Activated CD4-positive, alpha-beta T cell treated with anti-CD3 and anti-CD28 coated beads, Interleukin-2, amount 50 U/mL, for 1 hour (primary cell): ENCODE measurements at regions not wholly inside any gene's neighbourhood (a gene's known extent, or its start where the extent isn't known, plus 50 kb on each side); places are given as distances from the start of the nearest gene placed in this dataset.

Experiments
- DNase-seq: peaks from one replicate; pipeline ENCODE4 v3.0.0-alpha.2; 2020

DNA sequence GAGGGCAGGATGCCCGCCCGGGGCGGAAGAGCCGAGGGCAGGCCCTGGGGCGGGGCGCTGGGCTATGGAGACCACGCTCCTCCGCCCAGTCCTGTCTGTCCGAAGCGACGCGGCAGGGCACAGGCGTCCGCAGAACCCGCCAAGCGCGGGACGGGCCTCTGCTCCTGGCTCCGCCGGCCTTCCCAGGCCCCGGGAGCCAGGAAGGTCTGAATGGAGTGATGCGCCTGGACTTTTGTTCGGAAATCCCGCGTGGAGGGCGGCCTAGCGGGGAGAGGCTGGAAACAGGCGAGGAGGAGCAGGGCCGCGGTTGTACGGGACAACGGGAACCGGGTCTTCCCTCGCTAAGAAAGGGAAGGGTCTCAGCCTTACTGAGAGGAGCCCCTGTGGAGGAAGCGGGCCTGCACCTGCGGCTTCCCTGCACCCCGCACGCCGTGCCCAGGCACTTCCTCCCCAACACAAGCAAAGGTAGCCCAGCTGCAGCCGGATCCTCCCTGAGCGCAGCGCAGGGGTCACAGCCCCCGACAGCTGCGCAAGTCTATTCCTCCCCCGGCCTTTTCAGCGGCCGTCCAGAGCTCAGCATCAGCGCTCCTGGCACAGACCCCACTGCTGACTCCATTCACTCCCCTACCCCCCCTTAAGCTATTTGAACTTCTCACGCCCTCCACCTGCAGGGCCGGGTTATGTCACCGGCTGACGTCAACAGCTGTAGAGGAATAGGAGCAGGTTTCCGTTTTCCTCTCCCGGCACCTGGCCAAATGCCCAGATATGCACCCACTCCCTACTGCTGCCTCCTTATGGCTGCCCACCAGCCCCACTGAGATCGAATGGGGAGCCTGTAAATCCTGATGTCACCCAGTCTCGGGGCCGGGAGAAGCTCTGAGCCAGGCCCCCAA, 143.2 kb upstream of the RET start:
- DNase-seq = no peak

DNA sequence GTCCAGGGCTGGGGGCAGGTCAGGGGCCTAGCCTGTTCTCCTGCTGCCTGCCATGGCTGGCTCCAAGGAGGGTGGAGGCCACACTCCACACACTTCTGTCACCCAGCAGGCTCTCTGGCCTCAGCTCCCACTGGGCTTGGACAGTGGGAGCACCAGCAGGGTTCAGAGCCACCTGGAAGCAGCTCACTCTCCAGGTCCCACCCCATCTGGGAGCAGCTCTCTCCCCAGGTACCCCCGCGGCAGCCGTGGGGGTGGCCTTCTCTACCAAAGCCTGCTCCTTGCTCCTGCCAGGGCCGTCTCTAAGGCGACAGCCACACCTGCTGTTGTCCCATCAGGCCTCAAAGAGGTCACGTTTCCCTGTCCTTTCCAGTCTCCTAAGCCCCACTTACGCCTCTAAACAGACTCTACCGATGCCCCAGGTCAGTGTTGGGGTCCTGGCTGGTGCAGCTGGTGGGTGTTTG, 142.5 kb upstream of the RET start:
- DNase-seq = no peak

DNA sequence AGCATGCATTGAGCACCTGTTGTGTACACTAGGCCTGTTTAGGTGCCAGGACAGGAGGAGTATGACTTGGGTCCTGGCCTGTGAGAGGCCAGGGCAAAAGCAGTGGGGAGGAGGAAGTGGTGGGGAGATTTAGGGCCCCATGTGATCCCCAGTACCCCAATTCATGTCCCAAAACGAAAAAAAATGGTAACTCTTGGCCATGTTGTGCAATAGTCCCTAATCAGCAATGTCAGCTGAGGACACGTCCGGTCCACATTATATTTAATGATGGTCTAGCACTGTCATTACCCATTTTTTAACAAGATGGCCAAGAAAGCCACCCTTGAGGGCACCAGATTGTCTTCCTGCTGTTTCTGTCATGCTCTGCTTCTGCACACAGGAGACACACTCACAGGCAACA, 142.0 kb upstream of the RET start:
- no peak for DNase-seq

GRCh38 chr10:42935466-42935865, 141.4 kb upstream of the RET start:
- DNase-seq = no peak

DNA sequence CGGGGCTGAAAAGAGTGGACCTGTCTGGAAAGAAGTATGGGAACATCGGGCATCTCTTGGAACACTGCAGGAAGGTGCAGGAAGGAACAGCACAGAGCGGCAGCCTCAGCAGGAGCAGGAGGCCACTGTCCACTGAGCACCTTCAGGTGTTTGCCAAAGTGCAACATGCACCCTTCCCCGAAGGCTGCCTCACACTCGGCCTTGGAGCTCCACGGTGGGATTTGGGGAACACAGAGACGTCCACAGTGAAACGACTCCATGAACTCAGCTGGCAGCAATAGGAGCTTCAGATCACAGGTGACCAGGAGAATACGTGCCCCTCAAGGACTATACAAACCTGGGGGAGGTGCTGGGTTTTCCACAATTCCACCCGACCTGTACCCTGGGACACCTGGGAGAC, 140.3 kb upstream of the RET start:
- DNase-seq = no peak

GRCh38 chr10:42937048-42937447, 139.8 kb upstream of the RET start:
- DNase-seq = no peak

DNA sequence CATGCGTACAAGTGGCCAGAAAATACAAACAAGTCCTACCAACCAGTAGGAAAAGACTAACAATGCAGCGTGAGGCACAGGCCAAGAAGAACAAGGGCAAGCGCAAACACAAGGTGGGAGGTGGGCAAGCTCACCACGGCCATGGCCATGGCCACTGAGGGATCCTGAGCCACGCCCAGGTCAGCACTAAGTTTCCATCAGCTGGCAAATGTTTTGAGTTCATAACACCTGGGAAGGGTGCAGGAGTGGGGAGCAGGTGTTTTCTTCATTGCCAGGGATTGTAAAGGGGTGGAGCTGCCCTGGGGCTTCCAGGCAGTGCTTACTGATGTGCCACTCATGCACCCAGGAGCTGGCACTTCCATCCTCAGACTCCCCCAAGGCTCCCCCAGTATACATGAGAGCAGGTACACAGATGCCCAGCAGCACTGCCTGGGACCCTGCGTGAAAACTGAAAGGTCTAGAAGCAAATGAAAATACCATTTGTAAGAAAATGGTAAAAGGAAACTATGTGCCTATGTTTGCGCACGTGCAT, 139.2 kb upstream of the RET start:
- no peak for DNase-seq

DNA sequence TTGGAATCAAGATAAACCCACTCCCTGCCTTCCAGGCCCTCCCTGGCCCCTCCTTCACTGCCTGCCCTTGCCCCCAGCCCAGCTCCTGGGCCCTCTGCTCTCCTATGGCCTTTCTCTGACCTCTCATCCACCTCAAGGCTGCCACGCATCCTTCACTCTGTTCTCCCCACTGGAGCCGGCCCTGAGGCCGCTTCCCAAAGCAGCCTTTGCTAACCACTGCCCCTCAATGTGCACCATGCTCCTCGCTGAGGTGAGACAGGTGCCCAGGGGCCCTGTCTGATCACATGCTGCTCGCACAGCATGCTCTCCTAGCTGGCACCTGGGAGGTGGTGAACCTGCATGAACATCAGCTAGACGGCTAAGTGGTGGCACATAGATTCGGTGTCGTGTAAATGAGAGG, 138.5 kb upstream of the RET start:
- DNase-seq = no peak

GRCh38 chr10:42939237-42939636, 137.6 kb upstream of the RET start:
- no peak for DNase-seq

- DNase-seq = no peak
These were observed 137.0 kb upstream of the RET start for GRCh38 chr10:42939685-42940366.

- DNase-seq = no peak
These were observed 136.2 kb upstream of the RET start for GRCh38 chr10:42940487-42941294.

DNA sequence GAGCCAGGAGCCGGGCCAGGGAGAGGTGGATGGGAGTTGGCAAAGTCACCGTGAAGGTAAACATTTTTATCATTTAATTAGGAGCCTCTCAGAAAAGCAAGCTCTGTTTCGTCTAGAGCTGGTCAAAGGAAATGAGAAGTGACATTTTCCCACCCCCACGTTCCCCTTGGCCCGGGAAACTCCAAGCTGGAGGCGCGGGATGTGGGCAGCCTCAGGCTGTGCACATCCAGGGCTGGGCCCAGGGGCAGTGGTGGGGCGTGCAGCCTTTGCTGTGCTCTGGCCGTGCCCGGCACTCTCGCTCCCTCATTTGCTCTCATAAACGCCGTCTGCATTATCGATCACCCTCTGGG, 135.6 kb upstream of the RET start:
- no peak for DNase-seq

DNA sequence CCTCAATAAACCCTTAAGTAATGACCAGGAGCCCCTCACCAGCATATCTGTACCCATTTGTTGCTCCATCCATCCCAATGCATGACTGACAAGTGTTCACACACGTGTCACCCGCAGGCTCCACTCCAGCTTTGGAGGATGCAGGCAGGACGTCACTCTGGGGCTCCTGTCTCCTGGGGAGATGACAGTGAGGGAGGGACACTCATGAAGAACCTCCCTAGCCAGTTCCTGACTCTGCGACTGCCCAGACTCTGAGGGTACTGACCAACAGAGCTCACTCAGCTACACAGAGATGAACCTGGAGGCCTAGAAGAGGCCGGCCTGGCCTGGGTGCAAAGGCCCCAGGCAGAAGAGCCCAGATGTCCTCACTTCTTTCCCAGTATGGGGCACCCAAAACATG, 135.1 kb upstream of the RET start:
- DNase-seq = no peak

- no peak for DNase-seq
These were observed 134.5 kb upstream of the RET start for GRCh38 chr10:42942279-42942950.

DNA sequence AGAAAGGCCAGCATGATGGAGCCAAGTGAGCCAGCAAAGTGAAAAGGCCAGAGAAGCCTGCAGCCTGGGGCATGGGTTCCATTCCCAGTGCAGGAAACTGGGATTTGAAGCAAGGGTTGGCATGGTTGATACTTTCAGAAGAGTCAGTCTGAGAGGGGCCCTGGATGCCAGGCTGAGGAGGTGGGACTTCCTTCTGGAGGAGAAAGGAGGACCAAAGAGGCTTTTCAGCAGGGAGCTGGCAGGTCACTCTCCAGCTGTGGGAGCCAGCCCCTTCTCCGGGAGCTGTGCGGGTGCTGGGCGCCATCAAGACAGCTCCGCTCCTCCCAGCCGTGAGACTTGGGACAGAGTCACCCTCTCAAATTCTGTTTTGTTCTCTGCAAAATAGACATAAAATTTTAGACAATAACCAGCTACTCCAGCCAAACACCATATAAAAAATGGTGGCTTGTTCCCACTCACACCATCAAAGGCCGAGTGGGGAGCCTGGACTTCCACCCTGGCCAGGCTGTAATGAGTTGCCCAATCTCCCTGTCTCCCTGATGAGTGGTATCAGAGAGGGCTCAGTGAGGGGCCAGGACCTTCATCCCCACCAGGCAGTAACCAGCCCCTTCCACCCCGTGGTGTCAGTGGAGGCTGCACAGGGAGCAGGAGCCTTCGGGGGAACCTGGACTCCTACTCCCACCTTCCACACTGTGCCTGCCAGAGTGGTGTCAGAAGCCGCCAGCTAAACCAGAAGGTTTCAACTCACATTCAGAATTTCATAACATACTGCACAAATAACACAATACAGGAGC, 133.6 kb upstream of the RET start:
- DNase-seq = no peak

DNA sequence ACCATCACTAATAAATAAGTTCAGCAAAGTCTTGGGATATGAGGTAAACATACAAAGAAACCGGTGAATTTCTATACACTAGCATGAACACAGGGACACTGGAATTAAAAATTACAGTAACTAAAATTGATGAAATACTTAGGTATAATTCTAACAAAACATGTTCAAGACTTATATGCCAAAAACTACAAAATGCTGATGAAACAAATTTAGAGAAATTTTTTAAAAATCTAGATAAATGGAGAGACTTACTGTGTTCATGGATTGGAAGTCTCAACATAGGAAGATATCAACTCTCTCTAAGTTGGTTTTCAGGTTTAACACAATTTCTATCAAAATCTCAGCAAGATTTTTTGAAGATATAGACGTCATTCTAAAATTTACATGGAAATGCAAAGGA, 128.8 kb upstream of the RET start:
- no peak for DNase-seq

DNA sequence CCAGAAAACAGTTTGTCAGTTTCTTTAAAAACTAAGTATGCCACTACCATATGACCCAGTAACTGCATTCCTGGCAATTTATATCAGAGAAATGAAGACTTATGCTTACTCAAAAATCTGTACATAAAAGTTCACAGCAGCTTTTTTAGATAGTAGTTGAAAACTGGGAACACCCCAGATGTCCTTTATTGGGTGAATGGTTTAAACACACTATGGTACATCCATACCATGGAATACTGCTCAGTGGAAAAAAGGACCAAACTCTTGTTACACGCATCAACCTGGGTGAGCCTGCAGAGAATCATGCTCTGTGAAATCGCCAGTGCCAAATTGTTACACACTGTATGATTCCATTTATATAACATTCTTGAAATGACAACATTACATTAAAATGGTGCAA, 127.6 kb upstream of the RET start:
- DNase-seq = no peak

DNA sequence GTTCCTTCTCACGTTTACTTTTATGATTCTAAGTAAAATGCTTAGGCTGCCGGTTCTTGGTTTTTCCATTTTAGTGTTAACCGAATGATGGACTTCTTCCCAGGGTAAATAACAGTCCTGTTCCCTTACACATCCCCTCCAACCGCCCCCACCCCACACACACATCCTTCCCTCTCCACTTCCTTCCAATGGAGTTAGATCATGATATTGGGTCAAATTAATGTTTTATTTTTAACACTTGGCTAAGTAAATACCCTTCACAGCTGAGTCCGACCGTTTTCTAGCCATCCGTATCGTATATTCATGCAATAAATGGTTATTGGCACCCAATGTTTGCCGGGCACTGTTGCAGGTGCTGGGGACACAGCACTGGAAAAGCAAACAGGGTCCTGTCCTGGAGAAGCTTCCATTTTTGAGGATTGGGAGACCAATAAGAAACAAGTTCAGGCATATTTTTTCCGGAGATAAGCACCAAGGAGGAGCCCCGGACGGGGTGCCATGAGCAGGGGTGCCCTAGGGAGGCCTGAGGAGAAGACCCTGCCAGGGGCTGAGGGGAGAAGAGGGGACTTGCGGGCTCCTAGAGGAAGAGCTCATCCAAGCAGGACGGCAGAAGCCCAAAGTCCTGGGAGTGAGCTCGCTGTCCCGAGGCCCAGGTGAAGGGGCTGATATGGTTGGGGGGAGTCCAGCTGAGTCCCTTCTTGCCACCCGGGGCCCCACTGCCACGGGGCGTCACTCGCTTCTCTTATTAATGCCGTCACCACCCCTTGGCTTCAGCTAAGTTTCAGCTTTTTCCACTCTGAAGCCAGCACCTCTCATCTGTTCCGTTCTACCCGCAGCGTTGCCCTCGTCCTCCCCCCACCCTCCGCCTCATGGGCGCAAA, 126.0 kb upstream of the RET start:
- DNase-seq = no peak

- no peak for DNase-seq
These were observed 125.2 kb upstream of the RET start for GRCh38 chr10:42951486-42952251.

- no peak for DNase-seq
These were observed 124.5 kb upstream of the RET start for GRCh38 chr10:42952349-42952748.
